ENCODE measurements at regions not wholly inside any gene's neighbourhood (a gene's known extent, or its start where the extent isn't known, plus 50 kb on each side); places are given as distances from the start of the nearest gene placed in this dataset.

DNA sequence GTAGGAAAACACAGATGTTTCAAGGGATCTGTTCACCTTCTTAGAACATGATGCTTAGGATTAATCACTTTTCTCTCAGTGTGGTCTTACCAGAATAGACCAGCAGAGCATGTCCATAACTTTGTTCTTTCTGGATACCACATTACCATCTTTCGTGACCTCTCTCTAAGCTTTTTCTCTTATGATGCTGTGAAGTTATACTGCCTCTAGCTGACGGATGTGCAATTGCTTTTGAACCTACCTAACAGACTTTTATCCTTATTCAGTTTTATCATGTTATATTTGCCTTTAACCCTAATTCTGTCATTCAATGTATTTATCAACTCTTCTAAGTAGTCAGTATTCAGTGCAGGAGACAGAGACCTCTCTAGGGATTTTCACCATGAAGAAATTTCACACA, 246.7 kb downstream of the DACT1 start:
- H3K4me3 ChIP-seq, result no peak overlapping the region
- no peak for ATAC-seq (replicated peaks in 6 of 8)
- H3K4me1 ChIP-seq (replicated peaks in 1 of 2), result no peaks in the 10 kb centered on the region
- in situ Hi-C loops (cut with MboI; ENCODE audit: low pct_unique_long_range_greater_than_20kb in 2 of 9, low sequenced_read_pairs in 9 of 9, unreplicated experiment in 9 of 9), result no loop called here
- H3K27ac ChIP-seq, result no peak overlapping the region
- whole genome bisulfite sequencing, 10 experiments, result 33 to 100% (median 85%) methylated on average over 1 to 2 of the region's 2 CpGs

DNA sequence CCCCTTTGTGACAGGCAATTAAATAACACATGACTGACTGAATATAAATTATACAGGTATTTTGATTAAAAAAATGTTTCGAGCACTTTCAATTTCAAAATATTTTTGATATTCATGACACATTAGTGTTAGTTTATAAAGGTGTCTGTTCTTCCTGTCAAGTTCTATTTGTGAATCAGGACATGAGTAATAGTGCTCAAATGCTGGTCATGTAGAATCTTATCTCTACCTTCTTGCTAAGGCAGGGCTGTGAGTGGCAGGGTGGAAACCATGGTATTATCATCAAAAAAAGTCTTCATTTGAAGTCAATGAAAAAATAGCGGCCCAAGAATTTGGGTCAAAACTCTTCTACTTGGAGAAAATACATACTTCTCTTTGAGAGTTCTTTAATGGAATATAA, 250.2 kb downstream of the DACT1 start:
- 83 to 100% (median 93%) methylated on average over 1 to 2 of the region's 2 CpGs for WGBS, 10 experiments
- no peak for ATAC-seq (replicated peaks in 6 of 8)
- in situ Hi-C loops (cut with MboI; ENCODE audit: low pct_unique_long_range_greater_than_20kb in 2 of 9, low sequenced_read_pairs in 9 of 9, unreplicated experiment in 9 of 9), result no loop called here
- Histone ChIP-seq H3K4me3 (no peak overlapping the region), H3K4me1 (replicated peaks in 1 of 2) (no peaks in the 10 kb centered on the region), H3K27ac (no peak overlapping the region)

DNA sequence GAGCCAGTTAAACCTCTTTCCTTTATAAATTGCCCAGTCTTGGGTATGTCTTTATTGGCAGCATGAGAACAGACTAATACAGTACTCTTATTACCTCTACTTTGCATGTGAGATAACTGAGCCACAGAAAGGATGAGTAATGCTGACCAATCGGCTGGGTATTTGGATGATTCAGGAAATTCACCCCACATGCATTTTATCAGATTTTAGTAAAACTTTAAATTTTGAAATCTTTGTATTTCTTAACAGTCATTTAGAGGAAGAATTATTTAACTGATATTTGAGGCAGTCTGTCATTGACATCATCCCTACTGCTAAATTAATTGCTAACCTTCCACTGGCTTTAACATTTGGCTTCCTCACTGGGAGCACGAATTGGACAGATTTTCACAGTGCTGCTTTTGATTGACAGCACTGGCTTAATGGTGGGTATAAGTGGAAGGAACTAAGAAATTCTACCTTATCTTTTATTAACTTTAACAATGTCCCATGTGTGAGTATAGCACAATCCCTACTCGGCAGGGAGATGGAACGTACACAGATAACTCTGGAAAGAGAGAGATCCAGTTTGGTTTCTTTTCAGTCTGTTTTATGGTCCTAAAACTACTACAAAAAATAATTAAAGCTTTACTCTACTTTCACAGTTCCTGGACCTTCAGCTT, 261.0 kb downstream of the DACT1 start:
- H3K4me1 ChIP-seq (replicated peaks in 1 of 2), result no peaks in the 10 kb centered on the region
- peak in 2 of 8 experiments; percentile 69 to 80 for ATAC-seq (replicated peaks in 6 of 8)
- no peak overlapping the region for H3K27ac ChIP-seq
- in situ Hi-C loops (cut with MboI; ENCODE audit: low pct_unique_long_range_greater_than_20kb in 2 of 9, low sequenced_read_pairs in 9 of 9, unreplicated experiment in 9 of 9), result no loop called here
- H3K4me3 ChIP-seq, result no peak overlapping the region
- 19 to 100% (median 83%) methylated on average over 1 to 4 of the region's 4 CpGs; no CpG with 5 or more reads in 1 of the 10 experiments for WGBS, 10 experiments

DNA sequence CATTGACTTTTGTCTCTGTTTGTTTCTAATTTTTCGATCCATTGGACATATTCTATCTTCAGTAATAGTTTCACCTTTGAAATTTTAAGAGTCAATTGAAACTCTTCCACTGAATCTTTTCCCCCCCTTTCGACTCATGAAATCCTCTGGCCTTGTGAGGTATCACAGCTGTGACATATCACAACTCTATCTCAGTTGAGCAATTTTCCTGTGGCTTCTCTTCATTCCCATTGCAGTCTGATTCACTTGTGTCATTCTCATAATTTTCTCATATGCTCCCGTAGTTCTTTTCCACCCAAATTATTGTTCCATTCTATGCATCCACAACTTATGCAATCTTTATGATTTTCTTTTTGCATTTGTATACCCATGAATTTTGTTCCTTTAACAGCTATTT, 261.6 kb downstream of the DACT1 start:
- Histone ChIP-seq H3K4me3 (no peak overlapping the region), H3K27ac (no peak overlapping the region), H3K4me1 (replicated peaks in 1 of 2) (no peaks in the 10 kb centered on the region)
- WGBS, 10 experiments, result 4 to 88% (median 65%) methylated on average over 1 to 3 of the region's 3 CpGs
- in situ Hi-C loops (cut with MboI; ENCODE audit: low pct_unique_long_range_greater_than_20kb in 2 of 9, low sequenced_read_pairs in 9 of 9, unreplicated experiment in 9 of 9), result no loop called here
- no peak for ATAC-seq (replicated peaks in 6 of 8)

DNA sequence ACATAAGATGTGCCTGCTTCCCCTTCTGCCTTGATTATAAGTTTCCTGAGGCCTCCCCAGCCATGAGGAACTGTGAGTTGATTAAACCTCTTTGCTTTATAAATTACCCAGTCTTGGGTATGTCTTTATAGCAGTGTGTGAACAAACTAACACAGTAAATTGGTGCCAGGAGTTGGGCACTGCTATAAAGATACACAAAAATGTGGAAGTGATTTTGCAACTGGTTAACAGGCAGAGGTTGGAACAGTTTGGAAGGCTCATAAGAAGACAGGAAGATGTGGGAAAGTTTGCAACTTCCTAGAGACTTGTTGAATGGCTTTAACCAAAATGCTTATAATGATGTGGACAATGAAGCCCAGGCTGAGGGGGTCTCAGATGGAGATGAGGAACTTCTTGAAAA, 264.1 kb downstream of the DACT1 start:
- no peak overlapping the region for H3K27ac ChIP-seq
- in situ Hi-C loops (cut with MboI; ENCODE audit: low pct_unique_long_range_greater_than_20kb in 2 of 9, low sequenced_read_pairs in 9 of 9, unreplicated experiment in 9 of 9), result no loop called here
- H3K4me3 ChIP-seq, result no peak overlapping the region
- no peaks in the 10 kb centered on the region for H3K4me1 ChIP-seq (replicated peaks in 1 of 2)
- ATAC-seq (replicated peaks in 6 of 8), result no peak

DNA sequence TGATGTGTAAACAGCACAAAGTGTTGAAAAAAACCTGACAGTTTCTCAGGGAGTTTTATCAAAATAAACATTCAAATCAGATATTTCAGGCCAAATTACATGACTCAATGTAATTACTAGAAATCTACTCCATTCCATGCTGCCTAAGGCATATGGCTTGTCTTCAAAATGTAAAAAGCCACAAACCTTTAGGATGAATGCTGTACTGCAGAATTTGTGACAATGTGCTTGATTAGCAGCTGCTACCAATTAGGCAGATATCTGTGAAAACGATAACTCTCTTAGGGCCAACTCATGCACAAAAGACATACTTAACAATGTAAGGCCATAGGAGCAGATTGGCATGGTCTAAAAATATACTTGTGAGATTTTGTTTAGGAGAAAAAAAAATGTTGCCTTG, 267.0 kb downstream of the DACT1 start:
- in situ Hi-C loops (cut with MboI; ENCODE audit: low pct_unique_long_range_greater_than_20kb in 2 of 9, low sequenced_read_pairs in 9 of 9, unreplicated experiment in 9 of 9), result no loop called here
- WGBS, 10 experiments, result 0 to 83% (median 80%) methylated on average over 1 of the region's 1 CpG; no CpG with 5 or more reads in 4 of the 10 experiments
- no peak for ATAC-seq (replicated peaks in 6 of 8)
- H3K27ac ChIP-seq, result no peak overlapping the region
- H3K4me1 ChIP-seq (replicated peaks in 1 of 2), result no peaks in the 10 kb centered on the region
- no peak overlapping the region for H3K4me3 ChIP-seq

DNA sequence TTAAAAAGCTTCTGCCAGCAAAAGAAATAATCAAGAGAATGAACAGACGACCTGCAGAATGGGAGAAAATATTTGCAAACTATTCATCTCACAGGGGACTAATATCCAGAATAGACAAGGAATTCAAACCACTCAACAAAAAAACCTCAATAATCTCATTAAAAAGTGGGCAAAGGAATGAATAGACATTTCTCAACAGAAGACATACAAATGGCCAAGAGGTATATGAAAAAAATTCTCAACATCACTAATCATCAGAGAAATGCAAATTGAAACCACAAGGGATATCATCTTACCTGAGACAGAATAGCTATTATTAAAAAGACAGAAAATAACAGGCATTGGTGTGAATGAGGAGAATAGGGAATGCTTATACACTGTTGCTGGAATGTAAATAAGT, 270.0 kb downstream of the DACT1 start:
- Histone ChIP-seq H3K4me3 (no peak overlapping the region), H3K4me1 (replicated peaks in 1 of 2) (no peaks in the 10 kb centered on the region), H3K27ac (no peak overlapping the region)
- in situ Hi-C loops (cut with MboI; ENCODE audit: low pct_unique_long_range_greater_than_20kb in 2 of 9, low sequenced_read_pairs in 9 of 9, unreplicated experiment in 9 of 9), result no loop called here
- 0 to 100% (median 31%) methylated on average over 1 of the region's 1 CpG; no CpG with 5 or more reads in 3 of the 10 experiments for WGBS, 10 experiments
- ATAC-seq (replicated peaks in 6 of 8), result no peak

DNA sequence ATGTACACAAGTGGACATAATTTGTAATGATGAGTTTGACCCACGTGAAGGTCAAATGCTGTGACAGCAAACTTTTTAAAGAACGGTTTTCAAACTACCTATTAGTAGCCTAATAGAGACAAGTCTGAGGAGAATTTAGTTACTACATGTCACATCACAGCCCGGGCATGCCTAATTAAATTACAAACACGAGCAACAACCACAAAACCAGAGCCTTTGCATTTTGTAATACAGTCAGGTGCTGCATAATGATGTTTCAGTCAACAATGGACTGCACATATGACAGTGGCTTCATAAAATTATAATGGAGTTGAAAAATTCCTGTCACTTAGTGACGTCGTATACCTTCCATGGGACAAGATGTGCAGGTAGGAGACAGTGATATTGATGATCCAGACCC, 274.5 kb downstream of the DACT1 start:
- no peak for ATAC-seq (replicated peaks in 6 of 8)
- Histone ChIP-seq H3K4me3 (no peak overlapping the region), H3K27ac (no peak overlapping the region), H3K4me1 (replicated peaks in 1 of 2) (peaks cover 0 to 2% of the 10 kb centered on the region in 2 donors)
- in situ Hi-C loops (cut with MboI; ENCODE audit: low pct_unique_long_range_greater_than_20kb in 2 of 9, low sequenced_read_pairs in 9 of 9, unreplicated experiment in 9 of 9), result no loop called here
- WGBS, 10 experiments, result 53 to 93% (median 78%) methylated on average over 3 to 6 of the region's 6 CpGs

DNA sequence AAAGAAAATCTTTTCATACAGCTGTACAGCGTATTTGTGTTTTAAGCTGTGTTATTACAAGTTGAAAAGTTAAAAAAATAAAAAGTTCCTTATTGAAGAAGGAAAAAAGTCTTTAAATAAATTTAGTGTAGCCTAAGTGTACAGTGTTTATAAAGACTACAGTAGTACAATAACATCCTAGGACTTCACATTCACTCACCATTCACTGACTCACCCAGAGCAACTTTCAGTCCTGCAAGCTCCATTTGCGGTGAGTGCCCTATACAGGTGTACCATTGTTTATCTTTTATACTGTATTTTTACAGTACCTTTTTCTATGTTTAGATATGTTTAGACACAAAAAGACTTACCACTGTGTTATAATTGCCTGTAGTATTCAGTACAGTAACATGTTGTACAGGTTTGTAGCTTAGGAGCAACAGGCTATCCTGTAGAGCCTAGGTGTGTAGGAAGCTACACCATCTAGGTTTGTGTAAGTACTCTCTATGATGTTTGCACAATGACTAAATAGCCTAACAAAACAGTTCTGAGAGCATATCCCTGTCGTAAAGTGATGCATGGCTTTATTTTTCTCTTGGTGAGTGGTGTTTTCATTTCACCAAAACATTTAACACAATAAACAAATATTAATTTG, 275.2 kb downstream of the DACT1 start:
- WGBS, 10 experiments, result 76 to 100% (median 93%) methylated on average over 1 to 3 of the region's 3 CpGs
- Histone ChIP-seq H3K27ac (no peak overlapping the region), H3K4me3 (no peak overlapping the region), H3K4me1 (replicated peaks in 1 of 2) (peaks cover 0 to 2% of the 10 kb centered on the region in 2 donors)
- in situ Hi-C loops (cut with MboI; ENCODE audit: low pct_unique_long_range_greater_than_20kb in 2 of 9, low sequenced_read_pairs in 9 of 9, unreplicated experiment in 9 of 9), result no loop called here
- ATAC-seq (replicated peaks in 6 of 8), result no peak

DNA sequence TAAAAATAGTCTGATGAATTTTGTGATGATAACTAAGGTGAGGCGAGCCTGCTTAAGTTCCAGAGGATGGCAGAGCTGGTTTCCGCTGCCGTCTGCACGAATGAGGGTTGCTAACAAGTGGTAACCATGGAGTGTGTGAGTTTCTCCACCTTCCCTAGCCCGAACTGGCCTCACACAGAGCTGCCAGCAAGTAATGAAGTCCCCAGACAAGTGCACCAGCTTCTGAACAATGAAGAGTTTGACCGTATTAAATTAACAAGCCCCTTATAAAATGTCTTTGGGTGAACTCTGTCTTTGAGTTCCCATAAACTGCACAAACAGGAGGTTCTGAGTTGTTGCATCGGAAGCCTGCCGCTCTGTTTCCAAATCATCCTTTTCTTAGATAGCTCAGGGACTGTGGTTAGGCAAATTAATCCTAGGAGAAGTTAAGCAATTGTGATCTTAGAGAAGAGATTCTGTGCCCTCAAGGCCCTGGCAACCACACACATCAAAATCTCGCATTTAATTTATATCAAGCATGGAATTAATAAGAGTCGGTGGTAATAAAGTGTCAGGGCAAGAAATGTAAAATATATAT, 274.1 kb upstream of the DAAM1 start:
- no peak overlapping the region for H3K27ac ChIP-seq
- H3K4me3 ChIP-seq, result no peak overlapping the region
- 0 to 88% (median 61%) methylated on average over 2 to 10 of the region's 10 CpGs; no CpG with 5 or more reads in 1 of the 10 experiments for WGBS, 10 experiments
- peak in 5 of 8 experiments; percentile 60 to 97 (median 70) for ATAC-seq (replicated peaks in 6 of 8)
- peaks cover 5 to 13% of the 10 kb centered on the region in 2 donors for H3K4me1 ChIP-seq (replicated peaks in 1 of 2)
- in situ Hi-C loops (cut with MboI; ENCODE audit: low pct_unique_long_range_greater_than_20kb in 2 of 9, low sequenced_read_pairs in 9 of 9, unreplicated experiment in 9 of 9), result no loop called here

DNA sequence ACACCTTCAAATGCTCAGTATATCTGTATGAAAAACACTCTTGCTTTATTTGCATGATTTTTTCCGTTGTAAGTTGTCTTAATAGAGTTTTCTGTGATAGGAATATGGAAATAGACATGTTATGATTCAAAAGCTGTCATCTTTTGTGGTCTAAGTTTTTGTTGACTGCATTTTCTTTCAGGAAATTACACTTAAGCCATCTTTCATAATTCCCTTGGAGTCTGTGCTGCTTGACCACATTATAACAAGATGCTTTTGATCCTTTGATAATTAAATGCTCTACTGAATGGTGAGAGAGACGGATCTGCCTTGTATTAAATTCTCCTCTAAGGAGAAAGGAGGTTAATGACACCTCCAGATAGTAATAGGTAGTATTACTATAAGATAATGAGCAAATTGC, 272.8 kb upstream of the DAAM1 start:
- Histone ChIP-seq H3K4me1 (replicated peaks in 1 of 2) (peaks cover 5 to 14% of the 10 kb centered on the region in 2 donors), H3K4me3 (no peak overlapping the region), H3K27ac (no peak overlapping the region)
- ATAC-seq (replicated peaks in 6 of 8), result no peak
- in situ Hi-C loops (cut with MboI; ENCODE audit: low pct_unique_long_range_greater_than_20kb in 2 of 9, low sequenced_read_pairs in 9 of 9, unreplicated experiment in 9 of 9), result no loop called here
- 17 to 93% (median 83%) methylated on average over 1 to 2 of the region's 2 CpGs; no CpG with 5 or more reads in 2 of the 10 experiments for WGBS, 10 experiments

DNA sequence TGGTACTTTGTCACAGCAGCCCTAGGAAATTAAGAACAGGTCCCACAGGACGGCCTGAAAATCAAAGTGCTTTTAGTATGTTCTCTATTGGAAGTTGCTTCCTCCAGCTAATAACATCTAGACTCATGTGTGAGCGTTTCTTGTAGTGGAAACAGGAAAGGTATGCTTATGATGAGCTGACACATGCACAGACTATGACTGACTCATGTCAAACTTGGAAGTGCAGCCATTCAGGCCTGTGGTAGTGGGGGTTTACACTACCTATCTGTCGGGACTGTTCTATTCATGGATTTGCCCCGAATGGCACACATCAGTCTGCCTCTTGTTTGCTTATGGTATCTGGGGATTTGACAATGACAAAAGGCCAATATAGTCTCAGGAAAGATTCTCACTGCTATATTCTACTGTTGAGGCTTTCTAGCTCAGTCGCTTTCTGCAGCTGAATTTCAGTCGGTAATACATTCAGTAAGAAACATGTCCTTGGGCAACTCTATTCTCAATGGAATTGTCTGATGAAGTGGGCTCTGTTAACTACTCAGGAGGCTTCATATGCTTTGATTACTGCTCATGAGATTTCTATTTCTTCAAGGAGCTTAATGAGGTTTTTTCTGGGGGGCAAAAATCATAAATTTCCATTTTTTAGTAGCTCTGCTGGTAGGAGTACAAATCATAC, 270.3 kb upstream of the DAAM1 start:
- WGBS, 10 experiments, result 56 to 100% (median 83%) methylated on average over 1 to 5 of the region's 6 CpGs; no CpG with 5 or more reads in 1 of the 10 experiments
- no peak overlapping the region for H3K27ac ChIP-seq
- in situ Hi-C loops (cut with MboI; ENCODE audit: low pct_unique_long_range_greater_than_20kb in 2 of 9, low sequenced_read_pairs in 9 of 9, unreplicated experiment in 9 of 9), result no loop called here
- ATAC-seq (replicated peaks in 6 of 8), result no peak
- peaks cover 5 to 14% of the 10 kb centered on the region in 2 donors for H3K4me1 ChIP-seq (replicated peaks in 1 of 2)
- H3K4me3 ChIP-seq, result no peak overlapping the region

DNA sequence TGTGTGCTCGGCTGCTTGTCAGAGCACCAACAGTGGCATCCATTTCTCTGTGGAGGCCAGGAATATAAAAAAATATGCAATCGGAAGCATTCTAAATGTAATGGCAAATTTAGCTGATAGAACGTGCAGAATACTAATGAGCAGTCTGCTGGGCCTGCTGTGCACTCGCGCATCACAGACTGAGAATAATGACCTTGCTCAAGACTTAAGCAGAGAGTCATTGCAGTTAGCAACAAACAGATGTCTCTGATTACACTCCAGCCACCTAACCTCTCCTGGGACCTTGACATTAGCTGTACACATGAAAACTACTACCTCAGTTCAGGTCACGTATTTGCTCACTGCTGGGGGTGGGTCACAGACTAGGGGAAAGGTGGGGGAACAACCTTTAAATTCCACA, 269.2 kb upstream of the DAAM1 start:
- WGBS, 10 experiments, result 21 to 100% (median 56%) methylated on average over 1 to 6 of the region's 6 CpGs
- H3K4me1 ChIP-seq (replicated peaks in 1 of 2), result peaks cover 5 to 14% of the 10 kb centered on the region in 2 donors
- in situ Hi-C loops (cut with MboI; ENCODE audit: low pct_unique_long_range_greater_than_20kb in 2 of 9, low sequenced_read_pairs in 9 of 9, unreplicated experiment in 9 of 9), result no loop called here
- peak in 5 of 8 experiments; percentile 64 to 95 (median 88) for ATAC-seq (replicated peaks in 6 of 8)
- H3K4me3 ChIP-seq, result no peak overlapping the region
- H3K27ac ChIP-seq, result no peak overlapping the region
